ENCODE measurements at regions not wholly inside any gene's neighbourhood (a gene's known extent, or its start where the extent isn't known, plus 50 kb on each side); places are given as distances from the start of the nearest gene placed in this dataset.

DNA sequence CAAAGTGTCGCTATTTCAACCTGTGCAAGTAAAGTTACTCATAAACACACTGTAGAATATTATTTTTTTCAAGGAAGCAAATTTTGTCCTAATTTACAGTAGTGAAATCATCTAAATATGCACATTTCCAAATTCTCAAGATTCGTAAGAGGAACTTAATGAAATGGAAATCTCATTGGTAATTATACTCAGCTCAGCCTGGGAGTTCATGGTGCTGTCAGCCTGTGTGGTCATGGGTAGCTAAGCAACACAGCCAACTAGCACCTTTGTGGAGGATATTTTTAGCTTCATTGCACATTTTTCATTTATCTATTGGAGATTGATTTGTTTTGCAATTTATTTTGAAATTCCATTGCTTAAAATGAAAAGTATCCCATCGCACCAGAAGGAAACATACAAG, 975.7 kb upstream of the ZEB2 start:
- no peak for TF ChIP-seq ZNF670 (tag by site-specific recombination; IDR thresholded peaks at IDR 0.05; ENCODE audit: low read depth)
- TF ChIP-seq, protein P1, sequence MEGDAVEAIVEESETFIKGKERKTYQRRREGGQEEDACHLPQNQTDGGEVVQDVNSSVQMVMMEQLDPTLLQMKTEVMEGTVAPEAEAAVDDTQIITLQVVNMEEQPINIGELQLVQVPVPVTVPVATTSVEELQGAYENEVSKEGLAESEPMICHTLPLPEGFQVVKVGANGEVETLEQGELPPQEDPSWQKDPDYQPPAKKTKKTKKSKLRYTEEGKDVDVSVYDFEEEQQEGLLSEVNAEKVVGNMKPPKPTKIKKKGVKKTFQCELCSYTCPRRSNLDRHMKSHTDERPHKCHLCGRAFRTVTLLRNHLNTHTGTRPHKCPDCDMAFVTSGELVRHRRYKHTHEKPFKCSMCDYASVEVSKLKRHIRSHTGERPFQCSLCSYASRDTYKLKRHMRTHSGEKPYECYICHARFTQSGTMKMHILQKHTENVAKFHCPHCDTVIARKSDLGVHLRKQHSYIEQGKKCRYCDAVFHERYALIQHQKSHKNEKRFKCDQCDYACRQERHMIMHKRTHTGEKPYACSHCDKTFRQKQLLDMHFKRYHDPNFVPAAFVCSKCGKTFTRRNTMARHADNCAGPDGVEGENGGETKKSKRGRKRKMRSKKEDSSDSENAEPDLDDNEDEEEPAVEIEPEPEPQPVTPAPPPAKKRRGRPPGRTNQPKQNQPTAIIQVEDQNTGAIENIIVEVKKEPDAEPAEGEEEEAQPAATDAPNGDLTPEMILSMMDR (tag by site-specific recombination; IDR thresholded peaks at IDR 0.05): no peak
- TF ChIP-seq, protein P2, sequence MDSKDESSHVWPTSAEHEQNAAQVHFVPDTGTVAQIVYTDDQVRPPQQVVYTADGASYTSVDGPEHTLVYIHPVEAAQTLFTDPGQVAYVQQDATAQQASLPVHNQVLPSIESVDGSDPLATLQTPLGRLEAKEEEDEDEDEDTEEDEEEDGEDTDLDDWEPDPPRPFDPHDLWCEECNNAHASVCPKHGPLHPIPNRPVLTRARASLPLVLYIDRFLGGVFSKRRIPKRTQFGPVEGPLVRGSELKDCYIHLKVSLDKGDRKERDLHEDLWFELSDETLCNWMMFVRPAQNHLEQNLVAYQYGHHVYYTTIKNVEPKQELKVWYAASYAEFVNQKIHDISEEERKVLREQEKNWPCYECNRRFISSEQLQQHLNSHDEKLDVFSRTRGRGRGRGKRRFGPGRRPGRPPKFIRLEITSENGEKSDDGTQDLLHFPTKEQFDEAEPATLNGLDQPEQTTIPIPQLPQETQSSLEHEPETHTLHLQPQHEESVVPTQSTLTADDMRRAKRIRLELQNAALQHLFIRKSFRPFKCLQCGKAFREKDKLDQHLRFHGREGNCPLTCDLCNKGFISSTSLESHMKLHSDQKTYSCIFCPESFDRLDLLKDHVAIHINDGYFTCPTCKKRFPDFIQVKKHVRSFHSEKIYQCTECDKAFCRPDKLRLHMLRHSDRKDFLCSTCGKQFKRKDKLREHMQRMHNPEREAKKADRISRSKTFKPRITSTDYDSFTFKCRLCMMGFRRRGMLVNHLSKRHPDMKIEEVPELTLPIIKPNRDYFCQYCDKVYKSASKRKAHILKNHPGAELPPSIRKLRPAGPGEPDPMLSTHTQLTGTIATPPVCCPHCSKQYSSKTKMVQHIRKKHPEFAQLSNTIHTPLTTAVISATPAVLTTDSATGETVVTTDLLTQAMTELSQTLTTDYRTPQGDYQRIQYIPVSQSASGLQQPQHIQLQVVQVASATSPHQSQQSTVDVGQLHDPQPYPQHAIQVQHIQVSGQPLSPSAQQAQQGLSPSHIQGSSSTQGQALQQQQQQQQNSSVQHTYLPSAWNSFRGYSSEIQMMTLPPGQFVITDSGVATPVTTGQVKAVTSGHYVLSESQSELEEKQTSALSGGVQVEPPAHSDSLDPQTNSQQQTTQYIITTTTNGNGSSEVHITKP (tag by site-specific recombination; IDR thresholded peaks at IDR 0.05): no peak
- TF ChIP-seq, protein P3, sequence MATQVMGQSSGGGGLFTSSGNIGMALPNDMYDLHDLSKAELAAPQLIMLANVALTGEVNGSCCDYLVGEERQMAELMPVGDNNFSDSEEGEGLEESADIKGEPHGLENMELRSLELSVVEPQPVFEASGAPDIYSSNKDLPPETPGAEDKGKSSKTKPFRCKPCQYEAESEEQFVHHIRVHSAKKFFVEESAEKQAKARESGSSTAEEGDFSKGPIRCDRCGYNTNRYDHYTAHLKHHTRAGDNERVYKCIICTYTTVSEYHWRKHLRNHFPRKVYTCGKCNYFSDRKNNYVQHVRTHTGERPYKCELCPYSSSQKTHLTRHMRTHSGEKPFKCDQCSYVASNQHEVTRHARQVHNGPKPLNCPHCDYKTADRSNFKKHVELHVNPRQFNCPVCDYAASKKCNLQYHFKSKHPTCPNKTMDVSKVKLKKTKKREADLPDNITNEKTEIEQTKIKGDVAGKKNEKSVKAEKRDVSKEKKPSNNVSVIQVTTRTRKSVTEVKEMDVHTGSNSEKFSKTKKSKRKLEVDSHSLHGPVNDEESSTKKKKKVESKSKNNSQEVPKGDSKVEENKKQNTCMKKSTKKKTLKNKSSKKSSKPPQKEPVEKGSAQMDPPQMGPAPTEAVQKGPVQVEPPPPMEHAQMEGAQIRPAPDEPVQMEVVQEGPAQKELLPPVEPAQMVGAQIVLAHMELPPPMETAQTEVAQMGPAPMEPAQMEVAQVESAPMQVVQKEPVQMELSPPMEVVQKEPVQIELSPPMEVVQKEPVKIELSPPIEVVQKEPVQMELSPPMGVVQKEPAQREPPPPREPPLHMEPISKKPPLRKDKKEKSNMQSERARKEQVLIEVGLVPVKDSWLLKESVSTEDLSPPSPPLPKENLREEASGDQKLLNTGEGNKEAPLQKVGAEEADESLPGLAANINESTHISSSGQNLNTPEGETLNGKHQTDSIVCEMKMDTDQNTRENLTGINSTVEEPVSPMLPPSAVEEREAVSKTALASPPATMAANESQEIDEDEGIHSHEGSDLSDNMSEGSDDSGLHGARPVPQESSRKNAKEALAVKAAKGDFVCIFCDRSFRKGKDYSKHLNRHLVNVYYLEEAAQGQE (tag by site-specific recombination; IDR thresholded peaks at IDR 0.05): no peak
- no peak for TF ChIP-seq YY1 (tag by site-specific recombination; IDR thresholded peaks at IDR 0.05)
- TF ChIP-seq, protein P4, sequence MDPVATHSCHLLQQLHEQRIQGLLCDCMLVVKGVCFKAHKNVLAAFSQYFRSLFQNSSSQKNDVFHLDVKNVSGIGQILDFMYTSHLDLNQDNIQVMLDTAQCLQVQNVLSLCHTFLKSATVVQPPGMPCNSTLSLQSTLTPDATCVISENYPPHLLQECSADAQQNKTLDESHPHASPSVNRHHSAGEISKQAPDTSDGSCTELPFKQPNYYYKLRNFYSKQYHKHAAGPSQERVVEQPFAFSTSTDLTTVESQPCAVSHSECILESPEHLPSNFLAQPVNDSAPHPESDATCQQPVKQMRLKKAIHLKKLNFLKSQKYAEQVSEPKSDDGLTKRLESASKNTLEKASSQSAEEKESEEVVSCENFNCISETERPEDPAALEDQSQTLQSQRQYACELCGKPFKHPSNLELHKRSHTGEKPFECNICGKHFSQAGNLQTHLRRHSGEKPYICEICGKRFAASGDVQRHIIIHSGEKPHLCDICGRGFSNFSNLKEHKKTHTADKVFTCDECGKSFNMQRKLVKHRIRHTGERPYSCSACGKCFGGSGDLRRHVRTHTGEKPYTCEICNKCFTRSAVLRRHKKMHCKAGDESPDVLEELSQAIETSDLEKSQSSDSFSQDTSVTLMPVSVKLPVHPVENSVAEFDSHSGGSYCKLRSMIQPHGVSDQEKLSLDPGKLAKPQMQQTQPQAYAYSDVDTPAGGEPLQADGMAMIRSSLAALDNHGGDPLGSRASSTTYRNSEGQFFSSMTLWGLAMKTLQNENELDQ (tag by site-specific recombination; IDR thresholded peaks at IDR 0.05; ENCODE audit: low read depth): no peak
- TF ChIP-seq ZBTB20 (tag by site-specific recombination; IDR thresholded peaks at IDR 0.05): no peak
- TF ChIP-seq ZNF473 (tag by site-specific recombination; IDR thresholded peaks at IDR 0.05): no peak
- TF ChIP-seq, protein P5, sequence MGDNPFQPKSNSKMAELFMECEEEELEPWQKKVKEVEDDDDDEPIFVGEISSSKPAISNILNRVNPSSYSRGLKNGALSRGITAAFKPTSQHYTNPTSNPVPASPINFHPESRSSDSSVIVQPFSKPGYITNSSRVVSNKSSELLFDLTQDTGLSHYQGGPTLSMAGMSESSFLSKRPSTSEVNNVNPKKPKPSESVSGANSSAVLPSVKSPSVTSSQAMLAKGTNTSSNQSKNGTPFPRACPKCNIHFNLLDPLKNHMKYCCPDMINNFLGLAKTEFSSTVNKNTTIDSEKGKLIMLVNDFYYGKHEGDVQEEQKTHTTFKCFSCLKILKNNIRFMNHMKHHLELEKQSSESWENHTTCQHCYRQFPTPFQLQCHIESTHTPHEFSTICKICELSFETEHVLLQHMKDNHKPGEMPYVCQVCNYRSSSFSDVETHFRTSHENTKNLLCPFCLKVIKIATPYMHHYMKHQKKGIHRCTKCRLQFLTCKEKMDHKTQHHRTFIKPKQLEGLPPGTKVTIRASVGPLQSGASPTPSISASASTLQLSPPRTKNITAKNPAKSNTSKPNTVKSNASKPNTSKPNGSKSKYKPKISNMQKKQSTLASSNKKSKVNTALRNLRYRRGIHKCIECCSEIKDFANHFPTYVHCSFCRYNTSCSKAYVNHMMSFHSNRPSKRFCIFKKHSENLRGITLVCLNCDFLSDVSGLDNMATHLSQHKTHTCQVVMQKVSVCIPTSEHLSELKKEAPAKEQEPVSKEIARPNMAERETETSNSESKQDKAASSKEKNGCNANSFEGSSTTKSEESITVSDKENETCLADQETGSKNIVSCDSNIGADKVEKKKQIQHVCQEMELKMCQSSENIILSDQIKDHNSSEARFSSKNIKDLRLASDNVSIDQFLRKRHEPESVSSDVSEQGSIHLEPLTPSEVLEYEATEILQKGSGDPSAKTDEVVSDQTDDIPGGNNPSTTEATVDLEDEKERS (tag by site-specific recombination; IDR thresholded peaks at IDR 0.05): no peak
- TF ChIP-seq, protein P6, sequence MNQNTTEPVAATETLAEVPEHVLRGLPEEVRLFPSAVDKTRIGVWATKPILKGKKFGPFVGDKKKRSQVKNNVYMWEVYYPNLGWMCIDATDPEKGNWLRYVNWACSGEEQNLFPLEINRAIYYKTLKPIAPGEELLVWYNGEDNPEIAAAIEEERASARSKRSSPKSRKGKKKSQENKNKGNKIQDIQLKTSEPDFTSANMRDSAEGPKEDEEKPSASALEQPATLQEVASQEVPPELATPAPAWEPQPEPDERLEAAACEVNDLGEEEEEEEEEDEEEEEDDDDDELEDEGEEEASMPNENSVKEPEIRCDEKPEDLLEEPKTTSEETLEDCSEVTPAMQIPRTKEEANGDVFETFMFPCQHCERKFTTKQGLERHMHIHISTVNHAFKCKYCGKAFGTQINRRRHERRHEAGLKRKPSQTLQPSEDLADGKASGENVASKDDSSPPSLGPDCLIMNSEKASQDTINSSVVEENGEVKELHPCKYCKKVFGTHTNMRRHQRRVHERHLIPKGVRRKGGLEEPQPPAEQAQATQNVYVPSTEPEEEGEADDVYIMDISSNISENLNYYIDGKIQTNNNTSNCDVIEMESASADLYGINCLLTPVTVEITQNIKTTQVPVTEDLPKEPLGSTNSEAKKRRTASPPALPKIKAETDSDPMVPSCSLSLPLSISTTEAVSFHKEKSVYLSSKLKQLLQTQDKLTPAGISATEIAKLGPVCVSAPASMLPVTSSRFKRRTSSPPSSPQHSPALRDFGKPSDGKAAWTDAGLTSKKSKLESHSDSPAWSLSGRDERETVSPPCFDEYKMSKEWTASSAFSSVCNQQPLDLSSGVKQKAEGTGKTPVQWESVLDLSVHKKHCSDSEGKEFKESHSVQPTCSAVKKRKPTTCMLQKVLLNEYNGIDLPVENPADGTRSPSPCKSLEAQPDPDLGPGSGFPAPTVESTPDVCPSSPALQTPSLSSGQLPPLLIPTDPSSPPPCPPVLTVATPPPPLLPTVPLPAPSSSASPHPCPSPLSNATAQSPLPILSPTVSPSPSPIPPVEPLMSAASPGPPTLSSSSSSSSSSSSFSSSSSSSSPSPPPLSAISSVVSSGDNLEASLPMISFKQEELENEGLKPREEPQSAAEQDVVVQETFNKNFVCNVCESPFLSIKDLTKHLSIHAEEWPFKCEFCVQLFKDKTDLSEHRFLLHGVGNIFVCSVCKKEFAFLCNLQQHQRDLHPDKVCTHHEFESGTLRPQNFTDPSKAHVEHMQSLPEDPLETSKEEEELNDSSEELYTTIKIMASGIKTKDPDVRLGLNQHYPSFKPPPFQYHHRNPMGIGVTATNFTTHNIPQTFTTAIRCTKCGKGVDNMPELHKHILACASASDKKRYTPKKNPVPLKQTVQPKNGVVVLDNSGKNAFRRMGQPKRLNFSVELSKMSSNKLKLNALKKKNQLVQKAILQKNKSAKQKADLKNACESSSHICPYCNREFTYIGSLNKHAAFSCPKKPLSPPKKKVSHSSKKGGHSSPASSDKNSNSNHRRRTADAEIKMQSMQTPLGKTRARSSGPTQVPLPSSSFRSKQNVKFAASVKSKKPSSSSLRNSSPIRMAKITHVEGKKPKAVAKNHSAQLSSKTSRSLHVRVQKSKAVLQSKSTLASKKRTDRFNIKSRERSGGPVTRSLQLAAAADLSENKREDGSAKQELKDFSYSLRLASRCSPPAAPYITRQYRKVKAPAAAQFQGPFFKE (tag by site-specific recombination; IDR thresholded peaks at IDR 0.05; ENCODE audit: borderline replicate concordance): no peak
- TF ChIP-seq, protein P7, sequence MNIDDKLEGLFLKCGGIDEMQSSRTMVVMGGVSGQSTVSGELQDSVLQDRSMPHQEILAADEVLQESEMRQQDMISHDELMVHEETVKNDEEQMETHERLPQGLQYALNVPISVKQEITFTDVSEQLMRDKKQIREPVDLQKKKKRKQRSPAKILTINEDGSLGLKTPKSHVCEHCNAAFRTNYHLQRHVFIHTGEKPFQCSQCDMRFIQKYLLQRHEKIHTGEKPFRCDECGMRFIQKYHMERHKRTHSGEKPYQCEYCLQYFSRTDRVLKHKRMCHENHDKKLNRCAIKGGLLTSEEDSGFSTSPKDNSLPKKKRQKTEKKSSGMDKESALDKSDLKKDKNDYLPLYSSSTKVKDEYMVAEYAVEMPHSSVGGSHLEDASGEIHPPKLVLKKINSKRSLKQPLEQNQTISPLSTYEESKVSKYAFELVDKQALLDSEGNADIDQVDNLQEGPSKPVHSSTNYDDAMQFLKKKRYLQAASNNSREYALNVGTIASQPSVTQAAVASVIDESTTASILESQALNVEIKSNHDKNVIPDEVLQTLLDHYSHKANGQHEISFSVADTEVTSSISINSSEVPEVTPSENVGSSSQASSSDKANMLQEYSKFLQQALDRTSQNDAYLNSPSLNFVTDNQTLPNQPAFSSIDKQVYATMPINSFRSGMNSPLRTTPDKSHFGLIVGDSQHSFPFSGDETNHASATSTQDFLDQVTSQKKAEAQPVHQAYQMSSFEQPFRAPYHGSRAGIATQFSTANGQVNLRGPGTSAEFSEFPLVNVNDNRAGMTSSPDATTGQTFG (tag by site-specific recombination; IDR thresholded peaks at IDR 0.05; ENCODE audit: borderline replicate concordance): no peak
- TF ChIP-seq PRDM1 (tag by site-specific recombination; IDR thresholded peaks at IDR 0.05): no peak
- TF ChIP-seq KLF7 (tag by site-specific recombination; IDR thresholded peaks at IDR 0.05; ENCODE audit: borderline replicate concordance): no peak

All from HEK293 (cell line).